ENCODE measurements at regions not wholly inside any gene's neighbourhood (a gene's known extent, or its start where the extent isn't known, plus 50 kb on each side); places are given as distances from the start of the nearest gene placed in this dataset.

GRCh38 chr11:97461934-97462333 is 1072.1 kb downstream of the JRKL start:
- TF ChIP-seq MAX (IDR thresholded peaks at IDR 0.05; ENCODE audit: low read depth): no peak
- Histone ChIP-seq H3K9me3 (no peaks in the 10 kb centered on the region), H3K27me3 (ENCODE audit: insufficient read depth) (no peaks in the 10 kb centered on the region), H4K20me1 (ENCODE audit: insufficient read depth) (no peaks in the 10 kb centered on the region), H2AFZ (ENCODE audit: low read depth) (no peak overlapping the region), H3K9ac (no peak overlapping the region), H3K36me3 (replicated peaks in 1 of 2; ENCODE audit: control insufficient read depth in 1 of 2, insufficient read depth in 2 of 2, low read length in 1 of 2) (no peaks in the 10 kb centered on the region), H3K27ac (ENCODE audit: low read depth in 2 of 2, low read length in 1 of 2) (no peak overlapping the region), H3K4me2 (no peak overlapping the region), H3K9me2 (no peaks in the 10 kb centered on the region), H3K4me3 (ENCODE audit: low read depth in 2 of 2, low read length in 1 of 2) (no peak overlapping the region), H3K4me1 (ENCODE audit: control insufficient read depth in 1 of 2, insufficient read depth in 2 of 2, low read depth in 1 of 2, low read length in 1 of 2) (no peaks in the 10 kb centered on the region; a peak in 1 of 4 replicates), H3K79me2 (ENCODE audit: insufficient read depth) (no peaks in the 10 kb centered on the region), H3F3A (replicated peaks; ENCODE audit: insufficient read depth) (no peaks in the 10 kb centered on the region)
- no peak for DNase-seq
- ChIA-PET CTCF (no interaction called here), POLR2A (no interaction called here)
- 44% methylated on average over 9 of the region's 9 CpGs for WGBS (ENCODE audit: low lambda C conversion rate)

GRCh38 chr11:97463891-97464290 is 1074.1 kb downstream of the JRKL start:
- Histone ChIP-seq H3K4me2 (no peak overlapping the region), H3K9ac (no peak overlapping the region), H3F3A (replicated peaks; ENCODE audit: insufficient read depth) (no peaks in the 10 kb centered on the region), H3K79me2 (ENCODE audit: insufficient read depth) (no peaks in the 10 kb centered on the region), H3K27me3 (ENCODE audit: insufficient read depth) (no peaks in the 10 kb centered on the region), H3K27ac (ENCODE audit: low read depth in 2 of 2, low read length in 1 of 2) (no peak overlapping the region), H3K9me3 (no peaks in the 10 kb centered on the region), H3K9me2 (no peaks in the 10 kb centered on the region), H3K36me3 (replicated peaks in 1 of 2; ENCODE audit: control insufficient read depth in 1 of 2, insufficient read depth in 2 of 2, low read length in 1 of 2) (no peaks in the 10 kb centered on the region), H3K4me1 (ENCODE audit: control insufficient read depth in 1 of 2, insufficient read depth in 2 of 2, low read depth in 1 of 2, low read length in 1 of 2) (no peaks in the 10 kb centered on the region; a peak in 1 of 4 replicates), H2AFZ (ENCODE audit: low read depth) (no peak overlapping the region), H3K4me3 (ENCODE audit: low read depth in 2 of 2, low read length in 1 of 2) (no peak overlapping the region), H4K20me1 (ENCODE audit: insufficient read depth) (no peaks in the 10 kb centered on the region)
- no peak for TF ChIP-seq IRF3 (IDR thresholded peaks at IDR 0.05; ENCODE audit: low read depth, low read length)
- DNase-seq: no peak
- ChIA-PET CTCF (interaction anchor here (0.8 to 1.0 kb wide), 2 partner anchors 9 to 11 kb away, joined by 3 to 4 read pairs; no protein-coding TSS in a partner anchor), POLR2A (no interaction called here)
- 0% methylated on average over 1 of the region's 1 CpG for WGBS (ENCODE audit: low lambda C conversion rate)

GRCh38 chr11:97471480-97471879 is 1081.7 kb downstream of the JRKL start:
- no peaks in the 10 kb centered on the region for H3K79me2 ChIP-seq (ENCODE audit: insufficient read depth)
- TF ChIP-seq FOXM1 (IDR thresholded peaks at IDR 0.05; ENCODE audit: low read depth): no peak
- TF ChIP-seq GABPA (IDR thresholded peaks at IDR 0.05; ENCODE audit: low read depth): no peak
- TF ChIP-seq TEAD4 (IDR thresholded peaks at IDR 0.05; ENCODE audit: borderline replicate concordance, insufficient read depth): no peak
- TF ChIP-seq USF1 (IDR thresholded peaks at IDR 0.05; ENCODE audit: borderline replicate concordance, low read depth): no peak
- TF ChIP-seq FOXJ3 (CRISPR knock-in tag; IDR thresholded peaks at IDR 0.05): no peak
- no peak for TF ChIP-seq NFIC (IDR thresholded peaks at IDR 0.05; ENCODE audit: borderline replicate concordance)
- no peak for TF ChIP-seq CHD2 (IDR thresholded peaks at IDR 0.05; ENCODE audit: low read length, partially characterized antibody)
- TF ChIP-seq GATA2 (CRISPR knock-in tag; IDR thresholded peaks at IDR 0.05): no peak
- no peak for TF ChIP-seq FOSL2 (IDR thresholded peaks at IDR 0.05; ENCODE audit: borderline replicate concordance, low read depth)
- TF ChIP-seq CTCF (IDR thresholded peaks at IDR 0.05): no peak
- TF ChIP-seq JUND (IDR thresholded peaks at IDR 0.05): no peak
- no peak for TF ChIP-seq IRF3 (IDR thresholded peaks at IDR 0.05; ENCODE audit: low read depth, low read length)
- TF ChIP-seq POLR2AphosphoS5 (IDR thresholded peaks at IDR 0.05; ENCODE audit: low read depth, low read length): no peak
- TF ChIP-seq EP300 (IDR thresholded peaks at IDR 0.05; ENCODE audit: borderline replicate concordance in 1 of 2, low read depth in 1 of 2, low read length in 1 of 2): no peak
- no peaks in the 10 kb centered on the region for H3K36me3 ChIP-seq (replicated peaks in 1 of 2; ENCODE audit: control insufficient read depth in 1 of 2, insufficient read depth in 2 of 2, low read length in 1 of 2)
- H4K20me1 ChIP-seq (ENCODE audit: insufficient read depth): no peaks in the 10 kb centered on the region
- H3K9ac ChIP-seq: no peak overlapping the region
- H3K9me3 ChIP-seq: no peaks in the 10 kb centered on the region; the same call in 1 of the 2 replicates
- no peaks in the 10 kb centered on the region for H3K9me2 ChIP-seq
- H3K4me1 ChIP-seq (ENCODE audit: control insufficient read depth in 1 of 2, insufficient read depth in 2 of 2, low read depth in 1 of 2, low read length in 1 of 2): no peaks in the 10 kb centered on the region
- H3K4me2 ChIP-seq: no peak overlapping the region
- CTCF ChIA-PET: interaction anchor here (0.8 kb wide), 1 partner anchor 16 kb away, joined by 4 read pairs; no protein-coding TSS in a partner anchor
- DNase-seq: no peak
- H3F3A ChIP-seq (replicated peaks; ENCODE audit: insufficient read depth): no peaks in the 10 kb centered on the region
- no peak overlapping the region for H3K27ac ChIP-seq (ENCODE audit: low read depth in 2 of 2, low read length in 1 of 2)
- POLR2A ChIA-PET: no interaction called here
- H2AFZ ChIP-seq (ENCODE audit: low read depth): no peak overlapping the region
- H3K4me3 ChIP-seq (ENCODE audit: low read depth in 2 of 2, low read length in 1 of 2): no peak overlapping the region; a peak in 1 of 4 replicates
- WGBS (ENCODE audit: low lambda C conversion rate): no CpG with 5 or more reads among the region's 1 CpG
- no peaks in the 10 kb centered on the region for H3K27me3 ChIP-seq (ENCODE audit: insufficient read depth)

Measured in SK-N-SH (cell line).